Liver (tissue), 8 donors: ENCODE measurements at regions not wholly inside any gene's neighbourhood (a gene's known extent, or its start where the extent isn't known, plus 50 kb on each side); places are given as distances from the start of the nearest gene placed in this dataset.

Source experiments
- DNase-seq: peaks from one replicate; pipeline ENCODE4 v3.0.0-alpha.2; 2017; ENCODE audit warnings: low spot score
- H3K27ac ChIP-seq, 2 donors: one replicate each; pipeline ENCODE4 v1.7.0; 2013; ENCODE audit warnings: inconsistent platforms in 2 of 2, low read length in 2 of 2, control low read depth in 1 of 2, low read depth in 1 of 2, mild to moderate bottlenecking in 1 of 2
- H3K27me3 ChIP-seq, 4 donors: one replicate each; pipeline versions ENCODE4 v1.6.1 to v1.7.0; 2013; ENCODE audit warnings: low read length in 3 of 4, inconsistent platforms in 1 of 4, mild to moderate bottlenecking in 1 of 4, moderate library complexity in 1 of 4; ENCODE audit not compliant: control insufficient read depth in 4 of 4, insufficient read depth in 4 of 4
- H3K36me3 ChIP-seq, 4 donors: one replicate each; pipeline versions ENCODE4 v1.6.1 to v1.7.0; 2013; ENCODE audit warnings: low read length in 3 of 4, mild to moderate bottlenecking in 3 of 4, low read depth in 1 of 4, moderate library complexity in 1 of 4; ENCODE audit not compliant: control insufficient read depth in 4 of 4, insufficient read depth in 3 of 4
- H3K4me1 ChIP-seq, 4 donors: one replicate each; pipeline versions ENCODE4 v1.6.1 to v1.7.0; 2013; ENCODE audit warnings: low read length in 3 of 4, mild to moderate bottlenecking in 3 of 4, moderate library complexity in 1 of 4; ENCODE audit not compliant: control insufficient read depth in 4 of 4, insufficient read depth in 4 of 4
- H3K4me3 ChIP-seq, 3 donors: one replicate each; pipeline versions ENCODE4 v1.6.1 to v1.7.0; 2013; ENCODE audit warnings: low read length in 3 of 3, control low read depth in 1 of 3, low read depth in 1 of 3, mild to moderate bottlenecking in 1 of 3
- H3K9ac ChIP-seq, 2 donors: one replicate each; pipeline ENCODE4 v1.7.0; 2013; ENCODE audit warnings: low read length in 2 of 2, mild to moderate bottlenecking in 2 of 2, moderate library complexity in 2 of 2, control low read depth in 1 of 2, low read depth in 1 of 2
- H3K9me3 ChIP-seq, 4 donors: one replicate each; pipeline versions ENCODE4 v1.6.1 to v1.7.0; 2013; ENCODE audit warnings: low read length in 3 of 4; ENCODE audit not compliant: control insufficient read depth in 4 of 4
- ATF3 ChIP-seq: IDR thresholded peaks from 2 replicates; pipeline ENCODE4 v1.6.1; 2016; ENCODE audit warnings: antibody characterized with exemption
- CTCF ChIP-seq: fragments of 150-350 bp; IDR thresholded peaks from 2 replicates; pipeline ENCODE4 v1.5.1; 2017; ENCODE audit warnings: improper control_type of control experiment, low read depth, low read length; ENCODE audit not compliant: missing input control
- EGR1 ChIP-seq, 2 donors: IDR thresholded peaks; 2 replicates each; pipeline ENCODE4 v1.6.1; 2016 to 2018; ENCODE audit warnings: antibody characterized with exemption in 2 of 2, low read depth in 2 of 2
- FOXA1 ChIP-seq: IDR thresholded peaks from 2 replicates; pipeline ENCODE4 v1.6.1; 2016; ENCODE audit warnings: antibody characterized with exemption
- FOXA2 ChIP-seq: IDR thresholded peaks from 2 replicates; pipeline ENCODE4 v1.6.1; 2016; ENCODE audit warnings: antibody characterized with exemption
- GABPA ChIP-seq, 2 donors: IDR thresholded peaks in 1 of 2; conservative IDR thresholded peaks in 1 of 2; 2 replicates each; pipeline ENCODE4 v1.6.1; 2016; ENCODE audit warnings: antibody characterized with exemption in 2 of 2, mild to moderate bottlenecking in 1 of 2, moderate library complexity in 1 of 2
- HNF4A ChIP-seq, 2 donors: conservative IDR thresholded peaks; 2 replicates each; pipeline ENCODE4 v1.6.1; 2016; ENCODE audit warnings: antibody characterized with exemption in 2 of 2, mild to moderate bottlenecking in 2 of 2
- HNF4G ChIP-seq: IDR thresholded peaks from 2 replicates; pipeline ENCODE4 v1.6.1; 2016; ENCODE audit warnings: antibody characterized with exemption
- MAX ChIP-seq: IDR thresholded peaks from 2 replicates; pipeline ENCODE4 v1.6.1; 2016; ENCODE audit warnings: antibody characterized with exemption
- NR2F2 ChIP-seq: IDR thresholded peaks from 2 replicates; pipeline ENCODE4 v1.6.1; 2016; ENCODE audit warnings: antibody characterized with exemption
- RAD21 ChIP-seq, 2 donors: IDR thresholded peaks; 2 replicates each; pipeline ENCODE4 v1.6.1; 2016; ENCODE audit warnings: antibody characterized with exemption in 2 of 2, mild to moderate bottlenecking in 2 of 2
- REST ChIP-seq: IDR thresholded peaks from 2 replicates; pipeline ENCODE4 v1.6.1; 2016; ENCODE audit warnings: antibody characterized with exemption, mild to moderate bottlenecking
- RXRA ChIP-seq, 2 donors: IDR thresholded peaks; 2 replicates each; pipeline ENCODE4 v1.6.1; 2017 to 2018; ENCODE audit warnings: antibody characterized with exemption in 2 of 2, mild to moderate bottlenecking in 1 of 2
- TAF1 ChIP-seq: conservative IDR thresholded peaks from 2 replicates; pipeline ENCODE4 v1.6.1; 2016; ENCODE audit warnings: antibody characterized with exemption, mild to moderate bottlenecking
- YY1 ChIP-seq: IDR thresholded peaks from 2 replicates; pipeline ENCODE4 v1.6.1; 2016; ENCODE audit warnings: antibody characterized with exemption, mild to moderate bottlenecking
- ZBTB33 ChIP-seq: IDR thresholded peaks from 2 replicates; pipeline ENCODE4 v1.6.1; 2016; ENCODE audit warnings: antibody characterized with exemption
- WGBS: extraction: QIAGEN DNeasy Blood & Tissue Kit; methylation state at CpG from one replicate; pipeline ENCODE4 v1.1.7; 2013; 5-methylcytosine and 5-hydroxymethylcytosine counted together
- donor health status: healthy.
- donor health status: healthy.
- donor health status: healthy.
- donor health status: healthy.
- donor health status: healthy.

- DNase-seq = no peak
Observed at GRCh38 chr4:146998157-146998556, 52.5 kb upstream of the TTC29 start.

GRCh38 chr4:147003956-147004809 lies 58.5 kb upstream of the TTC29 start:
- Histone ChIP-seq H3K27ac (no peak overlapping the region), H3K4me1 (no peaks in the 10 kb centered on the region), H3K9me3 (no peaks in the 10 kb centered on the region), H3K4me3 (no peak overlapping the region), H3K9ac (no peak overlapping the region), H3K27me3 (no peaks in the 10 kb centered on the region), H3K36me3 (no peaks in the 10 kb centered on the region)
- no peak for DNase-seq
- WGBS = 77% methylated on average over 9 of the region's 9 CpGs
- no peak for TF ChIP-seq GABPA (IDR thresholded peaks at IDR 0.05 in 1 of 2, conservative IDR thresholded peaks at IDR 0.05 in 1 of 2)
- TF ChIP-seq HNF4A (conservative IDR thresholded peaks at IDR 0.05) = no peak
- TF ChIP-seq EGR1 (IDR thresholded peaks at IDR 0.05; ENCODE audit: low read depth in 2 of 2) = no peak
- TF ChIP-seq YY1 = no peak
- TF ChIP-seq ATF3 = no peak
- TF ChIP-seq RAD21 (IDR thresholded peaks at IDR 0.05) = no peak
- TF ChIP-seq ZBTB33 = no peak
- no peak for TF ChIP-seq MAX
- TF ChIP-seq FOXA2 = no peak
- TF ChIP-seq TAF1 = no peak
- no peak for TF ChIP-seq NR2F2
- no peak for TF ChIP-seq RXRA (IDR thresholded peaks at IDR 0.05)
- TF ChIP-seq CTCF = no peak
- no peak for TF ChIP-seq HNF4G

More at GRCh38 chr4:146998157-146998556, 52.5 kb upstream of the TTC29 start:
- Histone ChIP-seq H3K36me3 (no peaks in the 10 kb centered on the region), H3K4me1 (no peaks in the 10 kb centered on the region), H3K27ac (no peak overlapping the region), H3K27me3 (peaks cover 0 to 7% (median 1%) of the 10 kb centered on the region in 4 donors), H3K4me3 (no peak overlapping the region), H3K9me3 (peaks cover 0 to 5% (median 0%) of the 10 kb centered on the region in 4 donors), H3K9ac (no peak overlapping the region)
- TF ChIP-seq FOXA2 (no peak), RXRA (IDR thresholded peaks at IDR 0.05) (no peak), FOXA1 (no peak), GABPA (IDR thresholded peaks at IDR 0.05 in 1 of 2, conservative IDR thresholded peaks at IDR 0.05 in 1 of 2) (no peak), HNF4A (conservative IDR thresholded peaks at IDR 0.05) (no peak), REST (no peak), ATF3 (no peak), RAD21 (IDR thresholded peaks at IDR 0.05) (no peak), NR2F2 (no peak), HNF4G (no peak), TAF1 (no peak), EGR1 (IDR thresholded peaks at IDR 0.05; ENCODE audit: low read depth in 2 of 2) (no peak), MAX (no peak)
- WGBS = 78% methylated on average over 2 of the region's 2 CpGs
